Ascending aorta (tissue), 2 donors: ENCODE measurements at regions not wholly inside any gene's neighbourhood (a gene's known extent, or its start where the extent isn't known, plus 50 kb on each side); places are given as distances from the start of the nearest gene placed in this dataset.

Experiments used
- DNase-seq, 2 donors: peaks; one replicate each; pipeline ENCODE4 v3.0.0-alpha.2; 2019; ENCODE audit warnings: low spot score in 2 of 2
- H3K27ac ChIP-seq, 2 donors: fragments of 200-600 bp; sonication (generic); one replicate each; pipeline ENCODE4 v1.5.1; 2016 to 2017; ENCODE audit warnings: mild to moderate bottlenecking in 1 of 2
- H3K27me3 ChIP-seq: fragments of 200-600 bp; sonication (generic); one replicate; pipeline ENCODE4 v1.5.1; 2017
- H3K36me3 ChIP-seq, 2 donors: fragments of 200-600 bp; sonication (generic); one replicate each; pipeline ENCODE4 v1.5.1; 2016
- H3K4me1 ChIP-seq, 2 donors: fragments of 200-600 bp; sonication (generic); one replicate each; pipeline ENCODE4 v1.5.1; 2016 to 2017; ENCODE audit warnings: mild to moderate bottlenecking in 1 of 2
- H3K4me3 ChIP-seq, 2 donors: fragments of 200-600 bp; sonication (generic); one replicate each; pipeline ENCODE4 v1.5.1; 2016 to 2017; ENCODE audit warnings: mild to moderate bottlenecking in 1 of 2
- H3K9me3 ChIP-seq, 2 donors: fragments of 200-600 bp; sonication (generic); one replicate each; pipeline ENCODE4 v1.5.1; 2016
- CTCF ChIP-seq, 3 experiments: fragments of 200-600 bp in 2 of 3; fragments of 450-650 bp in 1 of 3; sonication (generic) in 2 of 3; IDR thresholded peaks; one replicate each; pipeline ENCODE4 v1.5.1; 2016 to 2019; ENCODE audit warnings: antibody characterized with exemption in 3 of 3, mild to moderate bottlenecking in 1 of 3, moderate library complexity in 1 of 3
- intact Hi-C: fragments of 100-400 bp; cut with DNase I; formaldehyde crosslinking; loops from one replicate; pipeline ENCODE4 v1.15.1; 2023

- Histone ChIP-seq H3K36me3 (no peaks in the 10 kb centered on the region), H3K9me3 (no peaks in the 10 kb centered on the region), H3K4me3 (no peak overlapping the region), H3K27ac (no peak overlapping the region), H3K4me1 (no peaks in the 10 kb centered on the region), H3K27me3 (no peaks in the 10 kb centered on the region)
- no peak for DNase-seq
- intact Hi-C loops, result loop anchor here (5.0 kb wide), 1 partner anchor 714 kb away; no protein-coding TSS in a partner anchor
- TF ChIP-seq CTCF (IDR thresholded peaks at IDR 0.05), result no peak
These were observed 262.4 kb upstream of the KIF2A start for GRCh38 chr5:62043289-62044280.

GRCh38 chr5:62044989-62045388, 261.0 kb upstream of the KIF2A start:
- no peaks in the 10 kb centered on the region for H3K4me1 ChIP-seq
- no peaks in the 10 kb centered on the region for H3K9me3 ChIP-seq
- intact Hi-C loops, result loop anchor here (5.0 kb wide), 1 partner anchor 712 kb away; no protein-coding TSS in a partner anchor
- H3K27ac ChIP-seq, result no peak overlapping the region
- no peak overlapping the region for H3K4me3 ChIP-seq
- no peaks in the 10 kb centered on the region for H3K27me3 ChIP-seq
- H3K36me3 ChIP-seq, result no peaks in the 10 kb centered on the region
- no peak for DNase-seq
- TF ChIP-seq CTCF (IDR thresholded peaks at IDR 0.05), result no peak

GRCh38 chr5:62046191-62046590, 259.8 kb upstream of the KIF2A start:
- H3K36me3 ChIP-seq, result no peaks in the 10 kb centered on the region
- H3K9me3 ChIP-seq, result no peaks in the 10 kb centered on the region
- H3K27ac ChIP-seq, result no peak overlapping the region
- no peaks in the 10 kb centered on the region for H3K4me1 ChIP-seq
- intact Hi-C loops, result no loop called here
- TF ChIP-seq CTCF (IDR thresholded peaks at IDR 0.05), result no peak
- H3K27me3 ChIP-seq, result no peaks in the 10 kb centered on the region
- DNase-seq, result no peak
- no peak overlapping the region for H3K4me3 ChIP-seq

GRCh38 chr5:62051747-62052146, 254.3 kb upstream of the KIF2A start:
- no peak overlapping the region for H3K27ac ChIP-seq
- no peaks in the 10 kb centered on the region for H3K27me3 ChIP-seq
- intact Hi-C loops, result no loop called here
- no peak for TF ChIP-seq CTCF (IDR thresholded peaks at IDR 0.05)
- H3K4me1 ChIP-seq, result no peaks in the 10 kb centered on the region
- H3K4me3 ChIP-seq, result no peak overlapping the region
- no peaks in the 10 kb centered on the region for H3K9me3 ChIP-seq
- H3K36me3 ChIP-seq, result no peaks in the 10 kb centered on the region
- no peak for DNase-seq

GRCh38 chr5:62059960-62060359, 246.0 kb upstream of the KIF2A start:
- no peaks in the 10 kb centered on the region for H3K9me3 ChIP-seq
- intact Hi-C loops, result no loop called here
- no peak overlapping the region for H3K27ac ChIP-seq
- no peaks in the 10 kb centered on the region for H3K36me3 ChIP-seq
- DNase-seq, result no peak
- no peaks in the 10 kb centered on the region for H3K27me3 ChIP-seq
- TF ChIP-seq CTCF (IDR thresholded peaks at IDR 0.05), result no peak
- no peaks in the 10 kb centered on the region for H3K4me1 ChIP-seq
- no peak overlapping the region for H3K4me3 ChIP-seq
